HepG2 (cell line): ENCODE measurements at regions not wholly inside any gene's neighbourhood (a gene's known extent, or its start where the extent isn't known, plus 50 kb on each side); places are given as distances from the start of the nearest gene placed in this dataset.
A peak's percentile ranks its signal among the peaks of the same experiment; 100 is the strongest.

Experiments used
- ATAC-seq: fragments of 200-7000 bp; cut with Tn5 transposase; 3 replicates; pipeline ENCODE4 v1.9.1; 2020; ENCODE audit warnings: mild to moderate bottlenecking, moderate library complexity
- BruUV-seq: library from RNA; stranded (reverse); fragments of 400-500 nt; replicated peaks from 2 replicates; lab custom pipeline; 2021; lab: Mats Ljungman, UMichigan
- CTCF ChIA-PET: fragments of 300-600 bp; formaldehyde crosslinking; extraction: SDS; loops from one replicate; lab custom pipeline; 2021; ENCODE audit warnings: low total read pairs, inconsistent platforms, low intra/inter-chr PET ratio; lab: Yijun Ruan, JAX
- POLR2A ChIA-PET: fragments of 350-600 bp; sonication (Branson Sonifier 250); formaldehyde crosslinking; loops from one replicate; lab custom pipeline; 2020; ENCODE audit warnings: antibody characterized with exemption, inconsistent platforms; lab: Yijun Ruan, JAX
- DNase-seq: peaks from one replicate; pipeline ENCODE4 v3.0.0-alpha.2; 2015; ENCODE audit warnings: low spot score
- FAIRE-seq: peaks from 3 replicates; lab custom pipeline; 2011; peaks lifted over from hg19 to GRCh38; lab: Jason Lieb, UNC
- H2AFZ ChIP-seq: one replicate; pipeline ENCODE4 v1.6.1; 2011; ENCODE audit warnings: low read length, inconsistent platforms
- H3K27ac ChIP-seq: fragments of 300-600 bp; 3 replicates; pipeline ENCODE4 v1.8.0; 2011; ENCODE audit warnings: mixed run types, mild to moderate bottlenecking, mixed read lengths, low read length, inconsistent platforms; ENCODE audit not compliant: insufficient read depth; ENCODE audit errors: extremely low read length
- H3K27me3 ChIP-seq, 2 experiments: fragments of 200-600 bp in 1 of 2; 2 replicates in 1 of 2; 3 replicates in 1 of 2; pipeline versions ENCODE4 v1.6.0 to v1.8.0; 2011; ENCODE audit warnings: low read length in 2 of 2, mild to moderate bottlenecking in 2 of 2, moderate library complexity in 2 of 2, inconsistent platforms in 1 of 2; ENCODE audit not compliant: insufficient read depth in 2 of 2, control insufficient read depth in 1 of 2
- H3K36me3 ChIP-seq, 2 experiments: fragments of 200-600 bp in 1 of 2; replicated peaks in 1 of 2; 2 replicates in 1 of 2; 3 replicates in 1 of 2; pipeline versions ENCODE4 v1.5.1 to v1.8.0; 2011; ENCODE audit warnings: low read length in 2 of 2, inconsistent platforms in 1 of 2; ENCODE audit not compliant: insufficient read depth in 2 of 2, control insufficient read depth in 1 of 2
- H3K4me1 ChIP-seq: 2 replicates; pipeline ENCODE4 v1.5.1; 2012; ENCODE audit warnings: low read length, inconsistent platforms; ENCODE audit not compliant: insufficient read depth
- H3K4me2 ChIP-seq: 2 replicates; pipeline ENCODE4 v1.6.0; 2011; ENCODE audit warnings: low read depth, low read length, inconsistent platforms
- H3K4me3 ChIP-seq, 3 experiments: fragments of 200-600 bp in 1 of 3; sonication (generic), shearing (Covaris generic) in 1 of 3; replicated peaks in 1 of 3; 2 replicates each; pipeline ENCODE4 v1.5.1; 2011 to 2016; ENCODE audit warnings: low read length in 3 of 3, inconsistent platforms in 2 of 3, low read depth in 2 of 3, mild to moderate bottlenecking in 2 of 3, control low read depth in 1 of 3, mixed read lengths in 1 of 3; ENCODE audit not compliant: insufficient read depth in 1 of 3
- H3K79me2 ChIP-seq: one replicate; pipeline ENCODE4 v1.6.1; 2011; ENCODE audit warnings: low read length, inconsistent platforms; ENCODE audit not compliant: insufficient read depth
- H3K9ac ChIP-seq: 2 replicates; pipeline ENCODE4 v1.6.0; 2011; ENCODE audit warnings: mild to moderate bottlenecking, low read depth, low read length, inconsistent platforms; ENCODE audit not compliant: insufficient read depth
- H3K9me3 ChIP-seq: 2 replicates; pipeline ENCODE4 v1.5.1; 2012; ENCODE audit warnings: mild to moderate bottlenecking, low read length
- H4K20me1 ChIP-seq: 2 replicates; pipeline ENCODE4 v1.6.0; 2011; ENCODE audit warnings: inconsistent platforms, mild to moderate bottlenecking, low read length, moderate library complexity; ENCODE audit not compliant: insufficient read depth
- CREM ChIP-seq, 2 experiments: sonication (generic) in 1 of 2; formaldehyde crosslinking in 1 of 2; IDR thresholded peaks; 2 replicates each; pipeline versions ENCODE4 v1.4.0 to v1.6.1; 2016 to 2020; ENCODE audit warnings: antibody characterized with exemption in 1 of 2, mild to moderate bottlenecking in 1 of 2, missing genetic modification reagents in 1 of 2
- GFI1 ChIP-seq: sonication (generic); formaldehyde crosslinking; IDR thresholded peaks from 2 replicates; pipeline ENCODE4 v1.5.0; 2020; ENCODE audit warnings: missing genetic modification reagents, mild to moderate bottlenecking, borderline replicate concordance
- ISX ChIP-seq: sonication (generic); formaldehyde crosslinking; conservative IDR thresholded peaks from 2 replicates; pipeline ENCODE4 v1.5.0; 2020; ENCODE audit warnings: missing genetic modification reagents
- KAT2B ChIP-seq: fragments of 150-350 bp; IDR thresholded peaks from 2 replicates; pipeline ENCODE4 v1.6.1; 2014; ENCODE audit warnings: low read depth, low read length, borderline replicate concordance
- KDM5B ChIP-seq: sonication (generic); formaldehyde crosslinking; IDR thresholded peaks from 2 replicates; pipeline ENCODE4 v1.4.0; 2020; ENCODE audit warnings: missing genetic modification reagents, mild to moderate bottlenecking, borderline replicate concordance
- NCOR1 ChIP-seq: fragments of 200-600 bp; sonication (generic); IDR thresholded peaks from 2 replicates; pipeline ENCODE4 v1.7.0; 2017; ENCODE audit warnings: antibody characterized with exemption, low read length, borderline replicate concordance
- NR2F1 ChIP-seq, 2 experiments: fragments of 450-650 bp in 1 of 2; formaldehyde crosslinking in 1 of 2; IDR thresholded peaks; 2 replicates each; pipeline versions ENCODE4 v1.5.0 to v1.6.1; 2016 to 2020; ENCODE audit warnings: mild to moderate bottlenecking in 1 of 2, missing compliant biosample characterization in 1 of 2, missing genetic modification reagents in 1 of 2, moderate library complexity in 1 of 2
- PAF1 ChIP-seq: IDR thresholded peaks from 2 replicates; pipeline ENCODE4 v1.6.1; 2016; ENCODE audit warnings: missing genetic modification reagents, missing compliant biosample characterization
- SNAPC5 ChIP-seq: sonication (generic); formaldehyde crosslinking; IDR thresholded peaks from 2 replicates; pipeline ENCODE4 v1.8.1; 2023; ENCODE audit warnings: mild to moderate bottlenecking, missing genetic modification reagents, borderline replicate concordance
- TBX2 ChIP-seq: sonication (generic); formaldehyde crosslinking; IDR thresholded peaks from 2 replicates; pipeline ENCODE4 v1.5.0; 2020; ENCODE audit warnings: missing genetic modification reagents, mild to moderate bottlenecking, borderline replicate concordance
- ZBTB38 ChIP-seq: sonication (generic); formaldehyde crosslinking; IDR thresholded peaks from 2 replicates; pipeline ENCODE4 v1.5.1; 2020; ENCODE audit warnings: mild to moderate bottlenecking, missing genetic modification reagents
- ZIK1 ChIP-seq: sonication (generic); formaldehyde crosslinking; IDR thresholded peaks from 2 replicates; pipeline ENCODE4 v1.5.0; 2020; ENCODE audit warnings: mild to moderate bottlenecking, low read depth, missing genetic modification reagents, borderline replicate concordance
- ZNF292 ChIP-seq: sonication (generic); formaldehyde crosslinking; IDR thresholded peaks from 2 replicates; pipeline ENCODE4 v1.8.1; 2022; ENCODE audit warnings: mild to moderate bottlenecking, low read depth, missing genetic modification reagents, borderline replicate concordance
- WGBS: methylation state at CpG from one replicate; pipeline ENCODE4 v1.1.6; 2017; ENCODE audit warnings: low lambda C conversion rate; 5-methylcytosine and 5-hydroxymethylcytosine counted together
- in situ Hi-C: cut with HindIII; loops from 2 replicates; pipeline ENCODE4 v1.10.0; 2017; ENCODE audit warnings: low pct_unique_long_range_greater_than_20kb; ENCODE audit not compliant: extremely low pct_ligation_motif_present
- intact Hi-C: fragments of 100-400 bp; cut with micrococcal nuclease; formaldehyde crosslinking; loops from one replicate; pipeline ENCODE4 v1.10.0; 2022; ENCODE audit not compliant: unreplicated experiment

GRCh38 chr13:102972191-102972590 is 94.0 kb downstream of the SLC10A2 start:
- Histone ChIP-seq H3K36me3 (no peaks in the 10 kb centered on the region), H3K9me3 (no peaks in the 10 kb centered on the region), H3K4me2 (no peak overlapping the region), H3K9ac (no peak overlapping the region), H3K27me3 (no peaks in the 10 kb centered on the region; a peak in 1 of 5 replicates), H4K20me1 (no peaks in the 10 kb centered on the region), H3K4me1 (peaks cover 27% of the 10 kb centered on the region), H2AFZ (no peak overlapping the region), H3K79me2 (no peaks in the 10 kb centered on the region), H3K27ac (no peak overlapping the region), H3K4me3 (no peak overlapping the region)
- ChIA-PET POLR2A (no interaction called here), CTCF (no interaction called here)
- DNase-seq (no peak), FAIRE-seq (no peak), ATAC-seq (no peak)
- intact Hi-C loops = no loop called here
- no TSS peak for BruUV-seq
- TF ChIP-seq TBX2 (CRISPR knock-in tag) (no peak), CREM (IDR thresholded peaks at IDR 0.05) (no peak), CREM (CRISPR knock-in tag; IDR thresholded peaks at IDR 0.05) (no peak), PAF1 (CRISPR knock-in tag) (no peak), KAT2B (no peak), SNAPC5 (CRISPR knock-in tag) (no peak), GFI1 (CRISPR knock-in tag) (no peak), ZBTB38 (CRISPR knock-in tag) (no peak), NCOR1 (no peak), ZNF292 (CRISPR knock-in tag) (no peak)
- in situ Hi-C loops = no loop called here
- 21% methylated on average over 2 of the region's 2 CpGs for WGBS

GRCh38 chr13:102970542-102970941 is 95.7 kb downstream of the SLC10A2 start:
- Histone ChIP-seq H3K4me3 (no peak overlapping the region), H3K9ac (no peak overlapping the region), H2AFZ (no peak overlapping the region), H3K79me2 (no peaks in the 10 kb centered on the region), H4K20me1 (no peaks in the 10 kb centered on the region), H3K9me3 (no peaks in the 10 kb centered on the region), H3K27me3 (no peaks in the 10 kb centered on the region; a peak in 1 of 5 replicates), H3K36me3 (no peaks in the 10 kb centered on the region), H3K27ac (no peak overlapping the region), H3K4me1 (peaks cover 36% of the 10 kb centered on the region), H3K4me2 (peak overlapping the region; percentile 10; the same call in 1 of the 2 replicates)
- FAIRE-seq = no peak
- intact Hi-C loops (no loop called here), in situ Hi-C loops (no loop called here)
- ChIA-PET POLR2A (no interaction called here), CTCF (no interaction called here)
- 13% methylated on average over 2 of the region's 2 CpGs for WGBS
- no TSS peak for BruUV-seq
- ATAC-seq = no peak
- TF ChIP-seq ISX = no peak
- no peak for TF ChIP-seq KDM5B (CRISPR knock-in tag)
- TF ChIP-seq NR2F1 (CRISPR knock-in tag; IDR thresholded peaks at IDR 0.05) = no peak
- TF ChIP-seq ZIK1 (CRISPR knock-in tag) = no peak
- DNase-seq = no peak
